HepG2 (cell line): ENCODE measurements at regions not wholly inside any gene's neighbourhood (a gene's known extent, or its start where the extent isn't known, plus 50 kb on each side); places are given as distances from the start of the nearest gene placed in this dataset.

ENCODE experiments used
- ATAC-seq: fragments of 200-7000 bp; cut with Tn5 transposase; 3 replicates; pipeline ENCODE4 v1.9.1; 2020; ENCODE audit warnings: mild to moderate bottlenecking, moderate library complexity
- BruUV-seq: library from RNA; stranded (reverse); fragments of 400-500 nt; replicated peaks from 2 replicates; lab custom pipeline; 2021; lab: Mats Ljungman, UMichigan
- CTCF ChIA-PET: fragments of 300-600 bp; formaldehyde crosslinking; extraction: SDS; loops from one replicate; lab custom pipeline; 2021; ENCODE audit warnings: low total read pairs, inconsistent platforms, low intra/inter-chr PET ratio; lab: Yijun Ruan, JAX
- POLR2A ChIA-PET: fragments of 350-600 bp; sonication (Branson Sonifier 250); formaldehyde crosslinking; loops from one replicate; lab custom pipeline; 2020; ENCODE audit warnings: antibody characterized with exemption, inconsistent platforms; lab: Yijun Ruan, JAX
- DNase-seq: peaks from one replicate; pipeline ENCODE4 v3.0.0-alpha.2; 2015; ENCODE audit warnings: low spot score
- FAIRE-seq: peaks from 3 replicates; lab custom pipeline; 2011; peaks lifted over from hg19 to GRCh38; lab: Jason Lieb, UNC
- H2AFZ ChIP-seq: one replicate; pipeline ENCODE4 v1.6.1; 2011; ENCODE audit warnings: low read length, inconsistent platforms
- H3K27ac ChIP-seq: fragments of 300-600 bp; 3 replicates; pipeline ENCODE4 v1.8.0; 2011; ENCODE audit warnings: mixed run types, mild to moderate bottlenecking, mixed read lengths, low read length, inconsistent platforms; ENCODE audit not compliant: insufficient read depth; ENCODE audit errors: extremely low read length
- H3K27me3 ChIP-seq, 2 experiments: fragments of 200-600 bp in 1 of 2; 2 replicates in 1 of 2; 3 replicates in 1 of 2; pipeline versions ENCODE4 v1.6.0 to v1.8.0; 2011; ENCODE audit warnings: low read length in 2 of 2, mild to moderate bottlenecking in 2 of 2, moderate library complexity in 2 of 2, inconsistent platforms in 1 of 2; ENCODE audit not compliant: insufficient read depth in 2 of 2, control insufficient read depth in 1 of 2
- H3K36me3 ChIP-seq, 2 experiments: fragments of 200-600 bp in 1 of 2; replicated peaks in 1 of 2; 2 replicates in 1 of 2; 3 replicates in 1 of 2; pipeline versions ENCODE4 v1.5.1 to v1.8.0; 2011; ENCODE audit warnings: low read length in 2 of 2, inconsistent platforms in 1 of 2; ENCODE audit not compliant: insufficient read depth in 2 of 2, control insufficient read depth in 1 of 2
- H3K4me1 ChIP-seq: 2 replicates; pipeline ENCODE4 v1.5.1; 2012; ENCODE audit warnings: low read length, inconsistent platforms; ENCODE audit not compliant: insufficient read depth
- H3K4me2 ChIP-seq: 2 replicates; pipeline ENCODE4 v1.6.0; 2011; ENCODE audit warnings: low read depth, low read length, inconsistent platforms
- H3K4me3 ChIP-seq, 3 experiments: fragments of 200-600 bp in 1 of 3; sonication (generic), shearing (Covaris generic) in 1 of 3; replicated peaks in 1 of 3; 2 replicates each; pipeline ENCODE4 v1.5.1; 2011 to 2016; ENCODE audit warnings: low read length in 3 of 3, inconsistent platforms in 2 of 3, low read depth in 2 of 3, mild to moderate bottlenecking in 2 of 3, control low read depth in 1 of 3, mixed read lengths in 1 of 3; ENCODE audit not compliant: insufficient read depth in 1 of 3
- H3K79me2 ChIP-seq: one replicate; pipeline ENCODE4 v1.6.1; 2011; ENCODE audit warnings: low read length, inconsistent platforms; ENCODE audit not compliant: insufficient read depth
- H3K9ac ChIP-seq: 2 replicates; pipeline ENCODE4 v1.6.0; 2011; ENCODE audit warnings: mild to moderate bottlenecking, low read depth, low read length, inconsistent platforms; ENCODE audit not compliant: insufficient read depth
- H3K9me3 ChIP-seq: 2 replicates; pipeline ENCODE4 v1.5.1; 2012; ENCODE audit warnings: mild to moderate bottlenecking, low read length
- H4K20me1 ChIP-seq: 2 replicates; pipeline ENCODE4 v1.6.0; 2011; ENCODE audit warnings: inconsistent platforms, mild to moderate bottlenecking, low read length, moderate library complexity; ENCODE audit not compliant: insufficient read depth
- DPF2 ChIP-seq: sonication (generic); formaldehyde crosslinking; IDR thresholded peaks from 2 replicates; pipeline ENCODE4 v1.4.0; 2020; ENCODE audit warnings: mild to moderate bottlenecking, low read depth, missing genetic modification reagents, borderline replicate concordance
- HOMEZ ChIP-seq: IDR thresholded peaks from 2 replicates; pipeline ENCODE4 v1.6.1; 2016; ENCODE audit warnings: low read depth
- JARID2 ChIP-seq: sonication (generic); formaldehyde crosslinking; IDR thresholded peaks from 2 replicates; pipeline ENCODE4 v1.8.1; 2023; ENCODE audit warnings: missing genetic modification reagents, inconsistent platforms; ENCODE audit not compliant: insufficient replicate concordance
- PHF21A ChIP-seq: sonication (generic); formaldehyde crosslinking; IDR thresholded peaks from 2 replicates; pipeline ENCODE4 v1.5.0; 2020; ENCODE audit warnings: mild to moderate bottlenecking, missing genetic modification reagents
- REXO4 ChIP-seq: sonication (generic); formaldehyde crosslinking; IDR thresholded peaks from 2 replicates; pipeline ENCODE4 v1.8.0; 2022; ENCODE audit warnings: missing genetic modification reagents, mild to moderate bottlenecking, borderline replicate concordance
- RFX5 ChIP-seq: IDR thresholded peaks from 2 replicates; pipeline ENCODE4 v1.6.1; 2011; ENCODE audit warnings: low read depth, low read length, improper control_type of control experiment
- SMAD3 ChIP-seq: sonication (generic); formaldehyde crosslinking; IDR thresholded peaks from 2 replicates; pipeline ENCODE4 v1.4.0; 2020; ENCODE audit warnings: missing genetic modification reagents
- SRSF9 ChIP-seq: fragments of 200-400 bp; formaldehyde crosslinking; IDR thresholded peaks from 2 replicates; pipeline ENCODE4 v1.6.1; 2018; ENCODE audit warnings: borderline replicate concordance, mild to moderate bottlenecking, low read depth, low read length; ENCODE audit not compliant: insufficient read depth, poor library complexity, severe bottlenecking
- SUZ12 ChIP-seq: fragments of 150-350 bp; IDR thresholded peaks from 2 replicates; pipeline ENCODE4 v1.6.1; 2014; ENCODE audit warnings: low read depth, low read length
- TERF1 ChIP-seq: sonication (generic); formaldehyde crosslinking; IDR thresholded peaks from 2 replicates; pipeline ENCODE4 v1.8.0; 2022; ENCODE audit warnings: mild to moderate bottlenecking, missing genetic modification reagents, moderate library complexity
- ZBTB39 ChIP-seq: sonication (generic); formaldehyde crosslinking; IDR thresholded peaks from 2 replicates; pipeline ENCODE4 v1.5.0; 2020; ENCODE audit warnings: missing genetic modification reagents
- ZNF124 ChIP-seq: sonication (generic); formaldehyde crosslinking; IDR thresholded peaks from 2 replicates; pipeline ENCODE4 v1.4.0; 2020; ENCODE audit warnings: missing genetic modification reagents
- ZNF224 ChIP-seq: sonication (generic); formaldehyde crosslinking; IDR thresholded peaks from 2 replicates; pipeline ENCODE4 v1.5.0; 2020; ENCODE audit warnings: mild to moderate bottlenecking, missing genetic modification reagents
- ZNF549 ChIP-seq: sonication (generic); formaldehyde crosslinking; IDR thresholded peaks from 2 replicates; pipeline ENCODE4 v1.5.0; 2020; ENCODE audit warnings: missing genetic modification reagents
- ZNF558 ChIP-seq: sonication (generic); formaldehyde crosslinking; IDR thresholded peaks from 2 replicates; pipeline ENCODE4 v1.9.0; 2022; ENCODE audit warnings: mild to moderate bottlenecking, missing genetic modification reagents, borderline replicate concordance
- ZNF570 ChIP-seq: sonication (generic); formaldehyde crosslinking; IDR thresholded peaks from 2 replicates; pipeline ENCODE4 v1.4.0; 2020; ENCODE audit warnings: mild to moderate bottlenecking, missing genetic modification reagents, borderline replicate concordance
- ZNF839 ChIP-seq: sonication (generic); formaldehyde crosslinking; IDR thresholded peaks from 2 replicates; pipeline ENCODE4 v1.4.0; 2020; ENCODE audit warnings: missing genetic modification reagents, mild to moderate bottlenecking, borderline replicate concordance
- WGBS: methylation state at CpG from one replicate; pipeline ENCODE4 v1.1.6; 2017; ENCODE audit warnings: low lambda C conversion rate; 5-methylcytosine and 5-hydroxymethylcytosine counted together
- in situ Hi-C: cut with HindIII; loops from 2 replicates; pipeline ENCODE4 v1.10.0; 2017; ENCODE audit warnings: low pct_unique_long_range_greater_than_20kb; ENCODE audit not compliant: extremely low pct_ligation_motif_present
- intact Hi-C: fragments of 100-400 bp; cut with micrococcal nuclease; formaldehyde crosslinking; loops from one replicate; pipeline ENCODE4 v1.10.0; 2022; ENCODE audit not compliant: unreplicated experiment

- DNase-seq (no peak), ATAC-seq (no peak), FAIRE-seq (no peak)
- no peak for TF ChIP-seq ZNF570
- TF ChIP-seq RFX5 = no peak
- TF ChIP-seq ZNF549 = no peak
- no peak for TF ChIP-seq SRSF9
- no peak for TF ChIP-seq HOMEZ (CRISPR knock-in tag)
- TF ChIP-seq SUZ12 = no peak
- TF ChIP-seq ZNF558 (CRISPR knock-in tag) = no peak
- TF ChIP-seq DPF2 (CRISPR knock-in tag) = no peak
- TF ChIP-seq SMAD3 (CRISPR knock-in tag) = no peak
- no peak for TF ChIP-seq REXO4 (CRISPR knock-in tag)
- no peak for TF ChIP-seq ZNF839
- no peak for TF ChIP-seq ZNF224
- TF ChIP-seq TERF1 (CRISPR knock-in tag) = no peak
- TF ChIP-seq JARID2 (CRISPR knock-in tag) = no peak
- no peak for TF ChIP-seq ZNF124
- TF ChIP-seq ZBTB39 (CRISPR knock-in tag) = no peak
- TF ChIP-seq PHF21A (CRISPR knock-in tag) = no peak
- H3K4me3 ChIP-seq = no peak overlapping the region
- no peaks in the 10 kb centered on the region for H3K27me3 ChIP-seq
- intact Hi-C loops = no loop called here
- in situ Hi-C loops = no loop called here
- ChIA-PET POLR2A (no interaction called here), CTCF (no interaction called here)
- WGBS = 0% methylated on average over 1 of the region's 1 CpG
- no peak overlapping the region for H2AFZ ChIP-seq
- H3K4me2 ChIP-seq = no peak overlapping the region
- no peaks in the 10 kb centered on the region for H3K4me1 ChIP-seq
- H4K20me1 ChIP-seq = no peaks in the 10 kb centered on the region
- BruUV-seq = no TSS peak
- no peaks in the 10 kb centered on the region for H3K79me2 ChIP-seq
- H3K27ac ChIP-seq = no peak overlapping the region
- H3K9ac ChIP-seq = no peak overlapping the region
- no peaks in the 10 kb centered on the region for H3K36me3 ChIP-seq
- peaks cover 4% of the 10 kb centered on the region for H3K9me3 ChIP-seq
Measured at GRCh38 chr12:72901685-72902084, 629.5 kb downstream of the TRHDE start.
